ENCODE measurements at regions not wholly inside any gene's neighbourhood (a gene's known extent, or its start where the extent isn't known, plus 50 kb on each side); places are given as distances from the start of the nearest gene placed in this dataset.

- TF ChIP-seq CTCF (IDR thresholded peaks at IDR 0.05 in 8 of 11, conservative IDR thresholded peaks at IDR 0.05 in 3 of 11) (no peak), POLR2AphosphoS5 (IDR thresholded peaks at IDR 0.05) (no peak), POLR2A (IDR thresholded peaks at IDR 0.05) (no peak)
These were observed 345.1 kb downstream of the GLRX3 start for GRCh38 chr10:130481076-130481930.
